AG09319 (cell line): ENCODE measurements at regions not wholly inside any gene's neighbourhood (a gene's known extent, or its start where the extent isn't known, plus 50 kb on each side); places are given as distances from the start of the nearest gene placed in this dataset.
A peak's percentile ranks its signal among the peaks of the same experiment; 100 is the strongest.

ENCODE experiments used
- DNase-seq: peaks from one replicate; pipeline ENCODE4 v3.0.0-alpha.2; 2010; ENCODE audit warnings: low read depth; ENCODE audit errors: extremely low read depth
- TF ChIP-seq, protein P1 (sequence below): IDR thresholded peaks from 2 replicates; pipeline ENCODE4 v1.5.1; 2011; ENCODE audit warnings: low read depth, mild to moderate bottlenecking, inconsistent platforms, low read length, moderate library complexity

DNA sequence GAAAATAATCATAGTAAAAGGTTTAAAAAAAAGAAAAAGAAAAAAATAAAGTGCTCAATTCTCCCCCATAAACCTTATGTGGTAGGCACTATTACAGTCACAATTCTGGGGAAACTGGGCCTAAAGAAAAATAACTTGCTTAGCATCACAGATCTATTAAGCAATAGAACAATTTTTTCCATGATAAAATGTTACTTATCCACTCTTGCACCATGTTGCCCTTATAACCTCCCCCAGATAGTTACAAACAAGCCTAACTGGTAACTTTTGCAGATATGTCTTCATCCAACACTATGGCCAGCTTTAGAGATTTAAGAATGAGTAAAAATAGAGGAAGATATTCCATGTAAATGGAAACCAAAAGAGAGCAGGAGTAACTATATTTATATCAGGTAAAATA lies 164.8 kb downstream of the DUSP6 start:
- TF ChIP-seq, protein P1, sequence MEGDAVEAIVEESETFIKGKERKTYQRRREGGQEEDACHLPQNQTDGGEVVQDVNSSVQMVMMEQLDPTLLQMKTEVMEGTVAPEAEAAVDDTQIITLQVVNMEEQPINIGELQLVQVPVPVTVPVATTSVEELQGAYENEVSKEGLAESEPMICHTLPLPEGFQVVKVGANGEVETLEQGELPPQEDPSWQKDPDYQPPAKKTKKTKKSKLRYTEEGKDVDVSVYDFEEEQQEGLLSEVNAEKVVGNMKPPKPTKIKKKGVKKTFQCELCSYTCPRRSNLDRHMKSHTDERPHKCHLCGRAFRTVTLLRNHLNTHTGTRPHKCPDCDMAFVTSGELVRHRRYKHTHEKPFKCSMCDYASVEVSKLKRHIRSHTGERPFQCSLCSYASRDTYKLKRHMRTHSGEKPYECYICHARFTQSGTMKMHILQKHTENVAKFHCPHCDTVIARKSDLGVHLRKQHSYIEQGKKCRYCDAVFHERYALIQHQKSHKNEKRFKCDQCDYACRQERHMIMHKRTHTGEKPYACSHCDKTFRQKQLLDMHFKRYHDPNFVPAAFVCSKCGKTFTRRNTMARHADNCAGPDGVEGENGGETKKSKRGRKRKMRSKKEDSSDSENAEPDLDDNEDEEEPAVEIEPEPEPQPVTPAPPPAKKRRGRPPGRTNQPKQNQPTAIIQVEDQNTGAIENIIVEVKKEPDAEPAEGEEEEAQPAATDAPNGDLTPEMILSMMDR: no peak

DNA sequence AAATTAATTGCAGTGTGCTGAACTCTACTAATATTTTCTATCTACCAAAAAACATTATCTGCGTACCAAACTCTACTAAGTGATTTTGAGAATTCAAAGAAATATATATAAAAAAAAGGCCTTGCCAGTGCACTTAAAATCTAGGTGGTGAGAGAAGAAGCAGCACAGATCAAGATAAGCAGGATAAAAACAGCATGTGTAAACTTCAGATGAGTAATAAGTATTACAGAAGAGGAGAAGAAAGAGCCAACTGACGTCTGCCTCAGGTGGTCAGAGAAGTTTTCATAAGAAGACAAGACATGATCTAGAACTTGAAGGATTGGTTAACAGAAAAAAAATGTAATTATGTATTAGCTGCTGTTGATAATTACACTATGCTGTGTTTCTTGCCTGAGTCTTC lies 166.4 kb downstream of the DUSP6 start:
- DNase-seq: no peak
- TF ChIP-seq, protein P1: no peak

More for the DNA sequence above, 164.8 kb downstream of the DUSP6 start:
- DNase-seq: no peak

DNA sequence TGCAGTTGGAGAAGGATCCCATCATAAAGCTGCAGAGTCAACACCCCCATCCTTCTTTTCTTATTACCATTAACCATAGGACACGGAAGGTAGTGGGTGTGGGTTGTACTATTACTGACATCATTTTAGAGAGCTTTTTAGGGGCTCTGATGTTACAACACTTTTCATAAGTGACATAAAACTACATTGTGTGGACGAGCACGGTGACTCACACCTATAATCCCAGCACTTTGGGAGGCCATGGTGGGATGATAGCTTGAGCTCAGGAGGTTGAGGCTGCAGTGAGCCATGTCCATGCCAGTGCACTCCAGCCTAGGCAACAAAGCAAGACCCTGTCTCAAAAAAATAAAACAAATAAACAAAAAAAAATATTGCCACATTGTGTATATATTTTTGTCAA lies 167.1 kb downstream of the DUSP6 start:
- TF ChIP-seq, protein P1: no peak
- DNase-seq: no peak

DNA sequence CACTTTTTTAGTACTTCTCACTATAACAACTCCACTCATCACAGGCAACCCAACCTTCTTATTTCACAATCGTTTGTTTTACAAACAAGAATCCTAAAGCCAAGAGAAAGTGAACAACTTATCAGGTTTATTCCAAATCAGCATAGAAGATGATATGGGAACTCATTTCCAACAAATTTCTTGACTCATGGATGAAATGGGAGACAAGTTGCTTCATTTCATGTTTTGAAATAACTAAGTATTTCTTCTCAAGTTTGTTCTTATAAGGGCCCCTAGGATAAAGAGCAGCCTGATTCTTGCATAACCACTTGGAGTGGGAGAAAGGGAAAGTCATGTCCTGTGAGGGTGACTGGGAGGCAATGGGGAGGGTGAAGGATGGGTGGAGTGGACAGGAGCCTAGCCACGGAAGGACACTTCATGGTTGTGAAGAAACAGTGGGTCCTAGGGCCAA lies 168.3 kb downstream of the DUSP6 start:
- peak; percentile 86 for DNase-seq
- TF ChIP-seq, protein P1: no peak

DNA sequence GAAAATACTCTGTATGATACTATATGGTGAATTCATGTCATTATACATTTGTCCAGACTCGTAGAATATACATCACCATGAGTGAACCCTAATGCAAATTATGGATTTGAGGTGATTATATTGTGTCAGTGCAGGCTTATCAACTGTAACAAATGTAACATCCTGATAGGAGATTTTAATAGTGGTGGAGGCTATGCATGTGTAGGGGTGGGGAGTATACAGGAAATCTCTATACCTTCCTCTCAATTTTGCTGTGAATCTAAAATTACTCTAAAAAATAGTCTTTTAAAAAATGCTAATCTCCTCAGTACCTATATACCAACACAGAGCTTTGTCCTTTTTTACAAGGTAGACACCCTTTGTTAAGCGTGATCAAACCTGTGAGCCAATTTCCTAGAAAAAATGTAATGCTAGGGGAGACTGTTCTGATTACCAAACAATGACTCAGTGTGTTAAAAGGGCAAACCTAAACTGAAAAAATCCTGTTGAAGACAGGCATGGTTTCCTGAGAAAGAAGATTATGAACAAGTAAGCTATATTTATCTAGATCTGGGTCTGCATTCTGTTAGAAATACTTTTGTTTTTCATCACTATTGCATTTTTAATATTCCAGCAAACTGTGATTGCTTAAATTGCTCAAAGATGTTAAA lies 170.9 kb downstream of the DUSP6 start:
- DNase-seq: peak; percentile 82
- TF ChIP-seq, protein P1: no peak

DNA sequence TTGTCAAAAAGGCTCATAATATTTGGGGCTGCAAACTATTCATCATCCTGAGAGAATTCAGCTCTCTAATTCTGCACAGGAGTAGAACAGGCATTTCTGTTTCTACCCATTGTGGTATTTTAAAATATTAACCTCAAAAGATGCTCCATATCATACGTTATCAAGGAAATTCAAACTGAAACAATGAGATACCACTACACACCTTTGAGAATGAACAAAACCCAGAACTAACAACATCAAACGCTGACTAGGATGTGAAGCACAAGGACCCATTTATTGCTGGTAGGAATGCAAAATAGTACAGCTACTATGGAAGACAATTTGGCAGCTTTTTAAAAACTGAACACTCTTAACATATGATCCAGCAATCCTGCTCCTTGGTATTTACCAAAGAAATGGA lies 171.8 kb downstream of the DUSP6 start:
- TF ChIP-seq, protein P1: no peak
- no peak for DNase-seq

DNA sequence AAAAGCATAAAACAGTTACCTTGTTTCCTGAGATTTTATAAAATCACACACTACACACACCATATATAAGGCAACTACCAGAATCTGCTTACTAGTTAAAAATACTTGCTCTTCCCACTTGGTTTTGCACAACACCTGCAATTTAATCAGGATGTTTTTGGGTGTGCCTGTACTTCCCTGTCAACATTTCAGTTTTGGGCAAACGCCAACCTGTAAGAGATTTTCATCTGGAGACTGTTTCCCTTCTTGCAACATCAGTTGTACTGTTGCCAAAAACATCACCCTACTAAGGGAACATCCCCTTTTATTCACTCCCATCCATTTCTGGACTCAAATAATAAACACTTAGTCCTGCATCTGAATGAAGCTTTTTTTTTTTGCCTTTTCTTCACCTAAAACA lies 172.3 kb downstream of the DUSP6 start:
- TF ChIP-seq, protein P1: no peak
- peak; percentile 89 for DNase-seq
